ENCODE measurements at regions not wholly inside any gene's neighbourhood (a gene's known extent, or its start where the extent isn't known, plus 50 kb on each side); places are given as distances from the start of the nearest gene placed in this dataset.

GRCh38 chr14:26722258-26722657, 124.4 kb upstream of the NOVA1 start:
- no peak overlapping the region for H3K4me3 ChIP-seq
- H3K27ac ChIP-seq, result no peak overlapping the region
- TF ChIP-seq CTCF (IDR thresholded peaks at IDR 0.05; ENCODE audit: low read depth, low read length), result no peak
- H3K27me3 ChIP-seq, result no peaks in the 10 kb centered on the region
- no peaks in the 10 kb centered on the region for H3K9me3 ChIP-seq (ENCODE audit: low read depth)
- DNase-seq (ENCODE audit: low read depth in 1 of 2, low spot score in 1 of 2), result no peak
- no peaks in the 10 kb centered on the region for H3K36me3 ChIP-seq
- H3K4me1 ChIP-seq (ENCODE audit: low read depth), result no peaks in the 10 kb centered on the region

GRCh38 chr14:26729851-26730250, 132.0 kb upstream of the NOVA1 start:
- no peaks in the 10 kb centered on the region for H3K36me3 ChIP-seq
- no peak for TF ChIP-seq CTCF (IDR thresholded peaks at IDR 0.05; ENCODE audit: low read depth, low read length)
- no peaks in the 10 kb centered on the region for H3K4me1 ChIP-seq (ENCODE audit: low read depth)
- H3K27me3 ChIP-seq, result no peaks in the 10 kb centered on the region
- no peak overlapping the region for H3K4me3 ChIP-seq
- H3K27ac ChIP-seq, result no peak overlapping the region
- H3K9me3 ChIP-seq (ENCODE audit: low read depth), result no peaks in the 10 kb centered on the region
- peak in 1 of 2 donors; percentile 32 for DNase-seq (ENCODE audit: low read depth in 1 of 2, low spot score in 1 of 2)

- no peaks in the 10 kb centered on the region for H3K9me3 ChIP-seq (ENCODE audit: low read depth)
- H3K27ac ChIP-seq, result no peak overlapping the region
- peak; percentile 58 for TF ChIP-seq CTCF (IDR thresholded peaks at IDR 0.05; ENCODE audit: low read depth, low read length)
- H3K27me3 ChIP-seq, result no peaks in the 10 kb centered on the region
- DNase-seq (ENCODE audit: low read depth in 1 of 2, low spot score in 1 of 2), result peak; percentile 53
- no peak overlapping the region for H3K4me3 ChIP-seq
- no peaks in the 10 kb centered on the region for H3K36me3 ChIP-seq
- no peaks in the 10 kb centered on the region for H3K4me1 ChIP-seq (ENCODE audit: low read depth)
These were observed 133.2 kb upstream of the NOVA1 start for GRCh38 chr14:26730929-26731618.

- Histone ChIP-seq H3K9me3 (ENCODE audit: low read depth) (no peaks in the 10 kb centered on the region), H3K4me3 (no peak overlapping the region), H3K27ac (no peak overlapping the region), H3K4me1 (ENCODE audit: low read depth) (no peaks in the 10 kb centered on the region), H3K36me3 (no peaks in the 10 kb centered on the region), H3K27me3 (no peaks in the 10 kb centered on the region)
- TF ChIP-seq CTCF (IDR thresholded peaks at IDR 0.05; ENCODE audit: low read depth, low read length), result no peak
- DNase-seq (ENCODE audit: low read depth in 1 of 2, low spot score in 1 of 2), result no peak
These were observed 138.0 kb upstream of the NOVA1 start for GRCh38 chr14:26735811-26736210.

- H3K27ac ChIP-seq, result no peak overlapping the region
- no peak for TF ChIP-seq CTCF (IDR thresholded peaks at IDR 0.05; ENCODE audit: low read depth, low read length)
- no peaks in the 10 kb centered on the region for H3K27me3 ChIP-seq
- no peak overlapping the region for H3K4me3 ChIP-seq
- H3K4me1 ChIP-seq (ENCODE audit: low read depth), result no peaks in the 10 kb centered on the region
- no peaks in the 10 kb centered on the region for H3K36me3 ChIP-seq
- no peaks in the 10 kb centered on the region for H3K9me3 ChIP-seq (ENCODE audit: low read depth)
- DNase-seq (ENCODE audit: low read depth in 1 of 2, low spot score in 1 of 2), result peak in 1 of 2 donors; percentile 41
These were observed 140.7 kb upstream of the NOVA1 start for GRCh38 chr14:26738571-26738970.
